Natural killer cell (primary cell): ENCODE measurements at regions not wholly inside any gene's neighbourhood (a gene's known extent, or its start where the extent isn't known, plus 50 kb on each side); places are given as distances from the start of the nearest gene placed in this dataset.

Experiments used
- ATAC-seq, 3 donors: fragments of 150-1000 bp in 2 of 3; fragments of 200-7000 bp in 1 of 3; cut with Tn5 transposase; 1 replicate in 1 of 3; 2 replicates in 2 of 3; pipeline ENCODE4 v1.10.0; 2021; ENCODE audit warnings: mild to moderate bottlenecking in 2 of 3, moderate library complexity in 2 of 3
- DNase-seq, 2 donors: peaks; one replicate each; pipeline versions ENCODE4 v3.0.0 to v3.0.0-alpha.2; 2013 to 2021; ENCODE audit warnings: mixed read lengths in 1 of 2
- H3K27ac ChIP-seq: one replicate; pipeline ENCODE4 v1.5.1; 2013; ENCODE audit warnings: mild to moderate bottlenecking, low read length
- H3K27me3 ChIP-seq: one replicate; pipeline ENCODE4 v1.6.1; 2013; ENCODE audit warnings: low read length; ENCODE audit not compliant: control insufficient read depth, insufficient read depth
- H3K36me3 ChIP-seq: one replicate; pipeline ENCODE4 v1.6.1; 2013; ENCODE audit warnings: low read length; ENCODE audit not compliant: control insufficient read depth, insufficient read depth
- H3K4me1 ChIP-seq: one replicate; pipeline ENCODE4 v1.6.1; 2013; ENCODE audit warnings: low read length; ENCODE audit not compliant: control insufficient read depth, insufficient read depth
- H3K4me3 ChIP-seq: one replicate; pipeline ENCODE4 v1.5.1; 2013; ENCODE audit warnings: low read length
- H3K9me3 ChIP-seq: one replicate; pipeline ENCODE4 v1.6.1; 2013; ENCODE audit warnings: low read length; ENCODE audit not compliant: control insufficient read depth, insufficient read depth
- H3K27ac Mint-ChIP-seq, 2 donors: one replicate each; pipeline ENCODE4 v1.8.0; 2022; ENCODE audit warnings: mild to moderate bottlenecking in 2 of 2, mixed read lengths in 2 of 2, moderate library complexity in 1 of 2
- H3K27me3 Mint-ChIP-seq, 2 donors: one replicate each; pipeline ENCODE4 v1.8.0; 2022; ENCODE audit warnings: low read depth in 2 of 2, mixed read lengths in 2 of 2
- H3K36me3 Mint-ChIP-seq: one replicate; pipeline ENCODE4 v1.8.0; 2022; ENCODE audit warnings: mixed read lengths
- H3K4me1 Mint-ChIP-seq, 2 donors: one replicate each; pipeline ENCODE4 v1.8.0; 2022; ENCODE audit warnings: mixed read lengths in 2 of 2
- H3K4me3 Mint-ChIP-seq: one replicate; pipeline ENCODE4 v1.8.0; 2022; ENCODE audit warnings: mild to moderate bottlenecking, moderate library complexity, mixed read lengths
- H3K9me3 Mint-ChIP-seq, 2 donors: one replicate each; pipeline ENCODE4 v1.8.0; 2022; ENCODE audit warnings: mixed read lengths in 2 of 2
- CTCF ChIP-seq: fragments of 200-600 bp; IDR thresholded peaks from one replicate; pipeline ENCODE4 v1.8.0; 2022; ENCODE audit warnings: antibody characterized with exemption
- WGBS: methylation state at CpG from one replicate; pipeline ENCODE4 v1.1.7; 2013; ENCODE audit warnings: missing lambda C conversion rate; ENCODE audit not compliant: insufficient coverage; 5-methylcytosine and 5-hydroxymethylcytosine counted together
- intact Hi-C: fragments of 100-400 bp; cut with micrococcal nuclease; formaldehyde crosslinking; loops from one replicate; pipeline ENCODE4 v1.14.2; 2022

GRCh38 chr10:104576611-104577010 lies 64.5 kb upstream of the SORCS3 start:
- no peak overlapping the region for H3K27ac Mint-ChIP-seq
- peaks cover under 1% of the 10 kb centered on the region for H3K36me3 Mint-ChIP-seq
- Histone ChIP-seq H3K4me3 (no peak overlapping the region), H3K4me1 (no peaks in the 10 kb centered on the region), H3K36me3 (no peaks in the 10 kb centered on the region), H3K27me3 (peaks cover 5% of the 10 kb centered on the region), H3K27ac (no peak overlapping the region), H3K9me3 (no peaks in the 10 kb centered on the region)
- WGBS: 86% methylated on average over 5 of the region's 5 CpGs
- DNase-seq (no peak), ATAC-seq (no peak)
- no peak overlapping the region for H3K4me3 Mint-ChIP-seq
- no peaks in the 10 kb centered on the region for H3K9me3 Mint-ChIP-seq
- H3K27me3 Mint-ChIP-seq: peaks cover 16 to 24% of the 10 kb centered on the region in 2 donors
- TF ChIP-seq CTCF: no peak
- intact Hi-C loops: no loop called here
- peaks cover 6 to 11% of the 10 kb centered on the region in 2 donors for H3K4me1 Mint-ChIP-seq

- DNase-seq (no peak), ATAC-seq (no peak)
- Mint-ChIP-seq H3K36me3 (no peaks in the 10 kb centered on the region), H3K27ac (no peak overlapping the region), H3K4me3 (no peak overlapping the region), H3K4me1 (peaks cover 6 to 11% of the 10 kb centered on the region in 2 donors), H3K27me3 (peaks cover 17 to 24% of the 10 kb centered on the region in 2 donors), H3K9me3 (no peaks in the 10 kb centered on the region)
- H3K36me3 ChIP-seq: no peaks in the 10 kb centered on the region
- no peak for TF ChIP-seq CTCF
- no peaks in the 10 kb centered on the region for H3K9me3 ChIP-seq
- intact Hi-C loops: no loop called here
- H3K27me3 ChIP-seq: peaks cover 5% of the 10 kb centered on the region
- 63% methylated on average over 4 of the region's 5 CpGs for WGBS
- no peak overlapping the region for H3K27ac ChIP-seq
- no peaks in the 10 kb centered on the region for H3K4me1 ChIP-seq
- no peak overlapping the region for H3K4me3 ChIP-seq
These were observed 63.9 kb upstream of the SORCS3 start for GRCh38 chr10:104577163-104577562.

GRCh38 chr10:104577861-104578521 lies 63.1 kb upstream of the SORCS3 start:
- Histone ChIP-seq H3K4me1 (no peaks in the 10 kb centered on the region), H3K9me3 (no peaks in the 10 kb centered on the region), H3K36me3 (no peaks in the 10 kb centered on the region), H3K27ac (no peak overlapping the region), H3K4me3 (no peak overlapping the region), H3K27me3 (peaks cover 5% of the 10 kb centered on the region)
- Mint-ChIP-seq H3K27me3 (peaks cover 17 to 32% of the 10 kb centered on the region in 2 donors), H3K27ac (no peak overlapping the region), H3K4me1 (peaks cover 6 to 11% of the 10 kb centered on the region in 2 donors), H3K4me3 (no peak overlapping the region), H3K36me3 (no peaks in the 10 kb centered on the region), H3K9me3 (no peaks in the 10 kb centered on the region)
- 80% methylated on average over 12 of the region's 12 CpGs for WGBS
- TF ChIP-seq CTCF: no peak
- no peak for DNase-seq
- intact Hi-C loops: no loop called here
- ATAC-seq: no peak

GRCh38 chr10:104578671-104579070 lies 62.4 kb upstream of the SORCS3 start:
- no peak overlapping the region for H3K4me3 ChIP-seq
- no peaks in the 10 kb centered on the region for H3K9me3 ChIP-seq
- ATAC-seq (no peak), DNase-seq (no peak)
- no peaks in the 10 kb centered on the region for H3K36me3 ChIP-seq
- no peak overlapping the region for H3K27ac ChIP-seq
- H3K27me3 ChIP-seq: peaks cover 2% of the 10 kb centered on the region
- intact Hi-C loops: no loop called here
- Mint-ChIP-seq H3K9me3 (no peaks in the 10 kb centered on the region), H3K4me1 (peaks cover 6 to 11% of the 10 kb centered on the region in 2 donors), H3K36me3 (no peaks in the 10 kb centered on the region), H3K27me3 (peaks cover 19 to 33% of the 10 kb centered on the region in 2 donors), H3K27ac (no peak overlapping the region), H3K4me3 (no peak overlapping the region)
- no peak for TF ChIP-seq CTCF
- no peaks in the 10 kb centered on the region for H3K4me1 ChIP-seq
- 89% methylated on average over 7 of the region's 7 CpGs for WGBS
